ENCODE measurements at regions not wholly inside any gene's neighbourhood (a gene's known extent, or its start where the extent isn't known, plus 50 kb on each side); places are given as distances from the start of the nearest gene placed in this dataset.

- TF ChIP-seq REST (IDR thresholded peaks at IDR 0.05; ENCODE audit: low read depth): no peak
- no peak for TF ChIP-seq EP300 (IDR thresholded peaks at IDR 0.05; ENCODE audit: borderline replicate concordance)
- TF ChIP-seq CEBPB (IDR thresholded peaks at IDR 0.05): no peak
- TF ChIP-seq RAD21 (IDR thresholded peaks at IDR 0.05; ENCODE audit: low read depth): no peak
- no peak for TF ChIP-seq YY1 (IDR thresholded peaks at IDR 0.05; ENCODE audit: low read depth)
- TF ChIP-seq TAF1 (IDR thresholded peaks at IDR 0.05; ENCODE audit: low read depth): no peak
- no peak for TF ChIP-seq CREB1 (IDR thresholded peaks at IDR 0.05; ENCODE audit: low read depth)
- no peak for TF ChIP-seq TCF12 (IDR thresholded peaks at IDR 0.05; ENCODE audit: low read depth)
- TF ChIP-seq FOXM1 (IDR thresholded peaks at IDR 0.05; ENCODE audit: borderline replicate concordance, low read depth): no peak
- TF ChIP-seq ZBTB7A (IDR thresholded peaks at IDR 0.05; ENCODE audit: low read depth): no peak
- no peak for TF ChIP-seq MAX (IDR thresholded peaks at IDR 0.05)
- TF ChIP-seq USF1 (IDR thresholded peaks at IDR 0.05): no peak
- TF ChIP-seq NFIC (IDR thresholded peaks at IDR 0.05): no peak
- no peak for TF ChIP-seq TEAD4 (IDR thresholded peaks at IDR 0.05)
These were observed 470.8 kb downstream of the ZNF804A start for GRCh38 chr2:185069107-185069506.

All from Ishikawa (cell line).